Inflammatory macrophage (primary cell): ENCODE measurements at regions not wholly inside any gene's neighbourhood (a gene's known extent, or its start where the extent isn't known, plus 50 kb on each side); places are given as distances from the start of the nearest gene placed in this dataset.

Experiments
- DNase-seq, 2 donors: peaks; one replicate each; pipeline ENCODE4 v3.0.0-alpha.2; 2020 to 2022

DNA sequence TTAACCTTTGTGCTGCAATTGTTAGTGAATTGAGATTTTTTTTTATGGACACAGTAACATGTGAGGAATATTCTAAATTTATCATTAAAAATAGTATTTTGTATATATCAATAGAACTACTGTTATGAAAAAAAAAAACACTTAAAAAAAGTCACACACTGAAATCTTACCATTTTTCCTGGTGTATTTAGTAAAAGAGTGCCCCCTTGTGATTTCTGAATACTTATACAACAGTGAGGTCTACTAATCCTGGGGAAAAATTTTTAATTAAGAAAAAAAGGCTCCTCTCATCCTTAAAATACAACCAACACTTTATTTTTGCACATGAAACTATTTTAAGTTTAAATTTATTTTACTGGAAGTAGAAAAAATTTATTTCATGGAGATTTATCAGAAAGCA is 56.4 kb upstream of the SPOCK3 start:
- DNase-seq, result peak in 1 of 2 donors; percentile 38

- no peak for DNase-seq
Measured at GRCh38 chr4:167308876-167309275, 74.6 kb upstream of the SPOCK3 start.

GRCh38 chr4:167321299-167321698 is 87.0 kb upstream of the SPOCK3 start:
- DNase-seq, result no peak

DNA sequence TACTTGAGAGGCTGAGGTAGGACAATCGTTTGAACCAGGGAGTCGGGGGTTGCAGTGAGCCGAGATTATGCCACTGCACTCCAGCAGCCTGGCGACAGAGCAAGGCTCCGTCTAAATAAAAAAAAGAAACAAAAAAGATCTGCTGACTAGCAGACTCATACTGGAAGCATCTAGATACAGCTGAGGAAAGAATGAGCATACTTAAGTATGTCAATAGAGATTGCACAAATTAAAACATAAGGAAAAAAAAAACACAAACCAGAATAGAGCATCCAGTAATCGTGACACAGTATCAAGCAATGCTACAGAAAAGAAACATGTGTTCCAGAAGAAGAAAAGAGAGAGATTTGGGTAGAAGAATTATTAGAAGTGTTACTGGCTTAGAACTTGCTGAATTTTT is 105.5 kb upstream of the SPOCK3 start:
- no peak for DNase-seq

GRCh38 chr4:167359711-167360110 is 125.4 kb upstream of the SPOCK3 start:
- no peak for DNase-seq

GRCh38 chr4:167379076-167379835 is 145.0 kb upstream of the SPOCK3 start:
- no peak for DNase-seq

DNA sequence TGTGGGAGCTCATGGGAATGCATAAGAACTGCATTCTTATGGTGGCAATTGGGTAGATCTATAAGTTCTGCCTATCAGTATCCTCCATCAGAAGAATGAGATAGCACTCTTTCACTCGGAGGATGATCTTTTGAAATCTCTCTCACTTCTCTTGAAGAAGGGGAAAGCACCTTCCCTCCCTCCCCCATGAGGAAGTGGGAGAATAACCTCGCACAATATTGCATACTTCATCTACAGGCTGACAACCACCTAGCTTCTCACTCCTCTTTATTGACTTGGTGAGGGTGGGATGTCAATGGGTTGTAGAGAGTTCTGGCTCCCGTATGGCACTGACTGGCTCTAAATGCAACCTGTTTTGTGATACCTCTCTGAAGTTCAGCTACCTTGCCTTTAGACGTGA is 146.7 kb upstream of the SPOCK3 start:
- DNase-seq, result no peak

DNA sequence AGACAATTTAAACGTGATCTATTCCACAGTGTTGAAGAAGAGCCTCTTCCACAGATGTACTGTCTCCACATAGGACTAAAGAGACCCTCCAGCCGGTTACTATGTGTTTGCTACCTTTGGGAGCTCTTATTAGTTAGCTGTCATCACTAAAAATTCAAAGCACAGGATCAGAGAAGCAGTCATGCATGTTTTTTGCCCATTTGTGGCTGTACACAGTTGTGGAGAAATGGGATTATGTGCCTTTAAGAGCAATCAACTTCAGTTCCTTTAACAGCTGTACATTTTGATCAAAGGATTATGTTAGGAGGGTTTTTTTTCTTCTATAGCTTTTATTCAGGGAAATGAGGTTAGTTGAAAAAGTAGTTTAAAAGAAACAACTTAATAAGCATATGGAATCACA is 149.0 kb upstream of the SPOCK3 start:
- DNase-seq, result no peak

DNA sequence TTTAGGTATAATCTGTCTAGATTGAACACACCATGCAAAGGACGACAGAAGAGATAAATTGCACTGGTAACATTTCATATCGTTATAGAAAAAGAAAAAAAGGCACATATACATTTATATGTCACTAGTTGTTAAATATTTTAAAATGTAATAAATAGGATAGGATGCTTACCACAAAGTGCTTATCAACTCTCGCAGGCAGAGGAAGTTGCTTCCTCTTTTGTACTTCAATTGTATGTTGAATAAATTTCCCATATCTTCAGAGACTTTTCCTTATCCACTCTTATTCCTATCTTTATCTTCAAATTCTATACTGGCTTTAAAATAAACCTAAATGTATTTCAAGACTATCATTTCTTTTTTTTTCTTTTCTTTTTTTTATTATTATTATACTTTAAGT is 163.3 kb upstream of the SPOCK3 start:
- DNase-seq, result no peak

- no peak for DNase-seq
Measured at GRCh38 chr4:167399201-167399600, 164.9 kb upstream of the SPOCK3 start.

DNA sequence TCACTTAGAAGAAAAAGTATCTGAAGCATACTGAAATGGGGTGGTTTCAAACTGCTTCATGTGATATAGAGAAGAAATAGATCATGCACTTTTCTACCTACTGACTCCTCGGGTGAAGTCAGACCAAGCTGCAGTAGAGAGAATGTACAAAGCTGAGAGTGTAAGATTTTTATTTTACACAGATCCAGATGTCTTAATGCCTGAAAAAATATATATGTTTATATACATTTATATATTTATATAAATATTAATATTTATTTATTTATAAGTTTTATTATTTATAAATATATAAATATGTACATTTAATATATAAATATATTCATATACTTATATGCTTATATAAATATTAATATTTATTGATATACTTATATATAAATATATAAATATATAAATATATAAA is 171.9 kb upstream of the SPOCK3 start:
- DNase-seq, result no peak

DNA sequence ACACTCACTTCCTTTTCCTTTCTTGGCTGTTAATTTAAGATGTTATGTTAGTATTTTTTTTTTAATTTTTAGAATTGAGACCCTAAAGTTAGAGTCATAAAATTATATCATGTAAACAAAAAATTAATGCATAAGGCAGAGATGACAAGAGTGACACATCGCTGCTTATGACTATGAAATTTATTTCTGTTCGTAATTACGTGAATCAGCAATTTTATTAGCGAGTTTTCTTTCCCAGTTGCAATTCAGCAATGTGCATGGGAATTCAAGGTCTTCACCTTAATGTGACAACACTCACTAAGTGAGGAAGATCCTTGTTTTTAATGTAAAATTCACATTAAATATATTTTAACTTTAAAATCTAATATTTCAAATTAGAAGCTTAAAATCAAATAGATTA is 181.2 kb upstream of the SPOCK3 start:
- DNase-seq, result no peak

- no peak for DNase-seq
Measured at GRCh38 chr4:167419468-167420140, 185.3 kb upstream of the SPOCK3 start.

DNA sequence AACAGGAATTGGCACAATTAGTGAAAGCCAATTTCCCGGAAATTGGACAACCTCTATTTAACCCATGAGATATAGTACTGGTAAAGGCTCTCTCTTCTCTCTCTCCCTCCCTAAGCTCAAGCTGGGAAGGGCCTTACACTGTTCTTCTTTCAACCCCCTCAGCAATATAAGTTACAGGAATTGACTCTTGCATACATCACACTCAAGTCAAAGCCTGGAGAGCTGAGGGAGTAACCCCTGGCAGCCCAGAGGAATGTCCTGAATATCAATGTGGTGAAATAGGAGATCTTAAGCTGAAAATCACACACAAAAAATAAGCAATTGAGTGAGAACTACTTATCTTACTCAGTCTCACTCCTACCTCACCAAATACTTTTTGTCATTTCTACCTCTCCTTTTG is 186.9 kb upstream of the SPOCK3 start:
- no peak for DNase-seq

- DNase-seq, result no peak
Measured at GRCh38 chr4:167424341-167425256, 190.3 kb upstream of the SPOCK3 start.

- no peak for DNase-seq
Measured at GRCh38 chr4:167428156-167428555, 193.9 kb upstream of the SPOCK3 start.

GRCh38 chr4:167431371-167431770 is 197.1 kb upstream of the SPOCK3 start:
- DNase-seq, result no peak

DNA sequence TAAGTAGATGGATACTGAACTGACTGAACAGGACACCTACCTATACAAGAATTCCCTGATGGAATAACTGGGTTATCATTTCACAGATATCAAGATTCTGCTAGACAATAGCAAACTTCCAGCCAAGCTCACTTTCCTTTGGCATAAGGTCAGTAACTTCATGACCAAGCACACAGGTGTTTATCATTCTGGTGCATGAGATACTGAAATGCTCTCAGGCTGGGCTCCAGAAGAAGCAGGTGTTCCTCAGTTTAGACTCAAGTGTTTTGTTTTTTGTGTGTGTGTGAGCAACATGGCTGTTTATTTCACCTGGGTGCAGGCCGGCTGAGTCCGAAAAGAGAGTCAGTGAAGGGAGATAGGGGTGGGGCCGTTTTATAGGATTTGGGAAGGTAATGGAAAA is 201.5 kb upstream of the SPOCK3 start:
- no peak for DNase-seq

GRCh38 chr4:167443841-167444240 is 209.5 kb upstream of the SPOCK3 start:
- DNase-seq, result no peak

DNA sequence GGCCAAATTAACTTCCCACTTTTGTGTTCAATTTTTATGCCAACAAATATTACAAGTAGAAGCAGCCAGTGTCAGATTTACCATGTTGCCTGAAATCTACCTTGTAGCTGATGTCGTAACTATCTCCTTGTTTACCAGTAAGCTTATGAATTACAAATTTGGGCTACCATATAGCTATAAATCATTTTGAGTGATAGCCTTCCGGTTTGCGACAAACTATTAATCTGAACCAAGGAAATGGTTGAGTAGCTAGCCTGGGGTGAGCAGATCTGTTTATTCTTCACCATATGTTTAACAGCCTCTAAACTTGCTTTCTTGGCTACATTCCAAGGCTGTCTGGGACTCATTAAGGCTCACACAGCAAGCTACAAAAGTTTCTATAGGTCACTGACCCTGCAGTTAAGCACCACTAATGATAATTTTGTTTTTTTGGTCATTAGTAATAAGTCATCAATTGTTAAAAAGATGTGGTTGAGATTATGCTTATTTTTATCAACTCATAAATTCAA is 218.7 kb upstream of the SPOCK3 start:
- no peak for DNase-seq

GRCh38 chr4:167456619-167457018 is 222.3 kb upstream of the SPOCK3 start:
- DNase-seq, result no peak

DNA sequence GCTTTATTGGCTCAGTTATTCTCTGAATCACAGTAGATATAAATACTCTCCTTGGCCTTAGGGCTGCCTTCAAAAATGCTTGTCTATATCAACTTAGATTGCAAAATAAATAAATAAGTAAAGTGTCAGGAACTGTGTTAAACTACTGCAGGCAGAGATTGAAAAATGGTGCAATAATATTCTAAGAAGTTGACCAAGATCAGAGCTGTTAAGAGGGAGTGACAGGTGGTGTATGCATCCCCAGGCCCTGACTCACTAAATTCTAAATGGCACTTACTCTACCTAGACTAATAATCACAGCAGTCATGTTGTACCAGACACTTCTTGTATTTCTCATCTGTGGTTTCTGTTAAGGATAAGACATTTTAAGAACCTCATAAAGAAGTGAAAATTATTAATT is 235.1 kb upstream of the SPOCK3 start:
- DNase-seq, result no peak

GRCh38 chr4:167475951-167476350 is 241.7 kb upstream of the SPOCK3 start:
- no peak for DNase-seq
